H1 (cell line): ENCODE measurements at regions not wholly inside any gene's neighbourhood (a gene's known extent, or its start where the extent isn't known, plus 50 kb on each side); places are given as distances from the start of the nearest gene placed in this dataset.

ENCODE experiments used
- CHD2 ChIP-seq: IDR thresholded peaks from 2 replicates; pipeline ENCODE4 v1.6.1; 2012; ENCODE audit warnings: low read length, improper control_type of control experiment
- EP300 ChIP-seq, 2 experiments: IDR thresholded peaks; 1 replicate in 1 of 2; 2 replicates in 1 of 2; pipeline ENCODE4 v1.6.1; 2011 to 2012; ENCODE audit warnings: low read depth in 2 of 2, low read length in 2 of 2, mild to moderate bottlenecking in 2 of 2, borderline replicate concordance in 1 of 2, inconsistent platforms in 1 of 2, moderate library complexity in 1 of 2
- GABPA ChIP-seq: IDR thresholded peaks from 2 replicates; pipeline ENCODE4 v1.6.1; 2011; ENCODE audit warnings: mild to moderate bottlenecking, low read length, moderate library complexity, borderline replicate concordance; ENCODE audit not compliant: insufficient read depth
- POLR2A ChIP-seq, 2 experiments: IDR thresholded peaks; 1 replicate in 1 of 2; 2 replicates in 1 of 2; pipeline ENCODE4 v1.6.1; 2011; ENCODE audit warnings: low read depth in 2 of 2, low read length in 2 of 2, mild to moderate bottlenecking in 2 of 2; ENCODE audit errors: control extremely low read depth in 1 of 2
- POLR2AphosphoS5 ChIP-seq: IDR thresholded peaks from 2 replicates; pipeline ENCODE4 v1.6.1; 2011; ENCODE audit warnings: low read depth, low read length
- RXRA ChIP-seq: IDR thresholded peaks from 2 replicates; pipeline ENCODE4 v1.6.1; 2011; ENCODE audit warnings: low read depth, mild to moderate bottlenecking, low read length, moderate library complexity; ENCODE audit not compliant: insufficient read depth
- SIX5 ChIP-seq: IDR thresholded peaks from 2 replicates; pipeline ENCODE4 v1.6.1; 2011; ENCODE audit warnings: mild to moderate bottlenecking, low read depth, low read length
- TAF7 ChIP-seq: optimal IDR thresholded peaks from 2 replicates; pipeline ENCODE3; 2011; ENCODE audit warnings: low read depth, mild to moderate bottlenecking, inconsistent platforms, low read length, moderate library complexity, borderline replicate concordance
- TF ChIP-seq, protein P1 (sequence below), 3 experiments: IDR thresholded peaks; 1 replicate in 2 of 3; 2 replicates in 1 of 3; pipeline versions ENCODE4 v1.5.1 to v1.6.1; 2011; ENCODE audit warnings: low read length in 3 of 3, mild to moderate bottlenecking in 3 of 3, inconsistent platforms in 2 of 3, low read depth in 1 of 3, moderate library complexity in 1 of 3; ENCODE audit not compliant: insufficient read depth in 1 of 3; ENCODE audit errors: control extremely low read depth in 1 of 3

- no peak for TF ChIP-seq RXRA
- no peak for TF ChIP-seq POLR2A (IDR thresholded peaks at IDR 0.05; ENCODE audit: control extremely low read depth in 1 of 2, low read depth in 2 of 2, low read length in 2 of 2)
- no peak for TF ChIP-seq TAF7
- no peak for TF ChIP-seq SIX5
- TF ChIP-seq, protein P1, sequence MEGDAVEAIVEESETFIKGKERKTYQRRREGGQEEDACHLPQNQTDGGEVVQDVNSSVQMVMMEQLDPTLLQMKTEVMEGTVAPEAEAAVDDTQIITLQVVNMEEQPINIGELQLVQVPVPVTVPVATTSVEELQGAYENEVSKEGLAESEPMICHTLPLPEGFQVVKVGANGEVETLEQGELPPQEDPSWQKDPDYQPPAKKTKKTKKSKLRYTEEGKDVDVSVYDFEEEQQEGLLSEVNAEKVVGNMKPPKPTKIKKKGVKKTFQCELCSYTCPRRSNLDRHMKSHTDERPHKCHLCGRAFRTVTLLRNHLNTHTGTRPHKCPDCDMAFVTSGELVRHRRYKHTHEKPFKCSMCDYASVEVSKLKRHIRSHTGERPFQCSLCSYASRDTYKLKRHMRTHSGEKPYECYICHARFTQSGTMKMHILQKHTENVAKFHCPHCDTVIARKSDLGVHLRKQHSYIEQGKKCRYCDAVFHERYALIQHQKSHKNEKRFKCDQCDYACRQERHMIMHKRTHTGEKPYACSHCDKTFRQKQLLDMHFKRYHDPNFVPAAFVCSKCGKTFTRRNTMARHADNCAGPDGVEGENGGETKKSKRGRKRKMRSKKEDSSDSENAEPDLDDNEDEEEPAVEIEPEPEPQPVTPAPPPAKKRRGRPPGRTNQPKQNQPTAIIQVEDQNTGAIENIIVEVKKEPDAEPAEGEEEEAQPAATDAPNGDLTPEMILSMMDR (IDR thresholded peaks at IDR 0.05; ENCODE audit: control extremely low read depth in 1 of 3, insufficient read depth in 1 of 3, low read depth in 1 of 3, low read length in 3 of 3) = no peak
- TF ChIP-seq GABPA = no peak
- TF ChIP-seq CHD2 = no peak
- no peak for TF ChIP-seq EP300 (IDR thresholded peaks at IDR 0.05; ENCODE audit: borderline replicate concordance in 1 of 2, low read depth in 2 of 2, low read length in 2 of 2)
- no peak for TF ChIP-seq POLR2AphosphoS5
Observed at GRCh38 chr14:56026506-56026905, 91.7 kb upstream of the PELI2 start.
